ENCODE measurements at regions not wholly inside any gene's neighbourhood (a gene's known extent, or its start where the extent isn't known, plus 50 kb on each side); places are given as distances from the start of the nearest gene placed in this dataset.
"Not testable (repeated sequence)": the region's sequence is repeated elsewhere in the genome, so short reads cannot be mapped to it uniquely, and the experiment has no call there.

- no peak for DNase-seq
Observed at GRCh38 chr14:41051801-41052200, 554.9 kb upstream of the LRFN5 start.

GRCh38 chr14:41047763-41048162, 558.9 kb upstream of the LRFN5 start:
- DNase-seq, result no peak

GRCh38 chr14:41037388-41037787, 569.3 kb upstream of the LRFN5 start:
- DNase-seq, result no peak

GRCh38 chr14:41034969-41035368, 571.7 kb upstream of the LRFN5 start:
- no peak for DNase-seq

GRCh38 chr14:41022932-41023331, 583.7 kb upstream of the LRFN5 start:
- no peak for DNase-seq

GRCh38 chr14:41016213-41016612, 590.5 kb upstream of the LRFN5 start:
- no peak for DNase-seq

GRCh38 chr14:41000350-41000749, 606.3 kb upstream of the LRFN5 start:
- no peak for DNase-seq

- no peak for DNase-seq
Observed at GRCh38 chr14:40989260-40989659, 617.4 kb upstream of the LRFN5 start.

- no peak for DNase-seq
Observed at GRCh38 chr14:40987481-40987880, 619.2 kb upstream of the LRFN5 start.

GRCh38 chr14:40986655-40987054, 620.0 kb upstream of the LRFN5 start:
- DNase-seq, result no peak

- DNase-seq, result no peak
Observed at GRCh38 chr14:40985584-40985983, 621.1 kb upstream of the LRFN5 start.

- peak; percentile 18 for DNase-seq
Observed at GRCh38 chr14:40983604-40984003, 623.1 kb upstream of the LRFN5 start.

GRCh38 chr14:40981247-40981646, 625.4 kb upstream of the LRFN5 start:
- DNase-seq, result no peak

GRCh38 chr14:40960257-40960656, 646.4 kb upstream of the LRFN5 start:
- not testable (repeated sequence) for DNase-seq

GRCh38 chr14:40955131-40955505, 651.6 kb upstream of the LRFN5 start:
- DNase-seq, result no peak

- not testable (repeated sequence) for DNase-seq
Observed at GRCh38 chr14:40954448-40955130, 652.1 kb upstream of the LRFN5 start.

- DNase-seq, result no peak
Observed at GRCh38 chr14:40944521-40944920, 662.2 kb upstream of the LRFN5 start.

- DNase-seq, result no peak
Observed at GRCh38 chr14:40936861-40937260, 669.8 kb upstream of the LRFN5 start.

GRCh38 chr14:40920380-40920779, 686.3 kb upstream of the LRFN5 start:
- no peak for DNase-seq

GRCh38 chr14:40911141-40911540, 695.5 kb upstream of the LRFN5 start:
- DNase-seq, result no peak

GRCh38 chr14:40909906-40910305, 696.8 kb upstream of the LRFN5 start:
- no peak for DNase-seq

GRCh38 chr14:40903709-40904108, 703.0 kb upstream of the LRFN5 start:
- no peak for DNase-seq

GRCh38 chr14:40899435-40899834, 707.2 kb upstream of the LRFN5 start:
- DNase-seq, result no peak

- no peak for DNase-seq
Observed at GRCh38 chr14:40894846-40895245, 711.8 kb upstream of the LRFN5 start.

GRCh38 chr14:40889126-40889525, 717.5 kb upstream of the LRFN5 start:
- DNase-seq, result no peak

- no peak for DNase-seq
Observed at GRCh38 chr14:40887912-40888311, 718.8 kb upstream of the LRFN5 start.

Measured in NCI-H1092 treated with DMSO at 0.1 percent for 48 hours (cell line).